ENCODE measurements at regions not wholly inside any gene's neighbourhood (a gene's known extent, or its start where the extent isn't known, plus 50 kb on each side); places are given as distances from the start of the nearest gene placed in this dataset.

GRCh38 chr1:96281491-96281890, 440.1 kb upstream of the PTBP2 start:
- Histone ChIP-seq H4K20me1 (replicated peaks in 1 of 2; ENCODE audit: control insufficient read depth in 1 of 2, insufficient read depth in 2 of 2, low read length in 2 of 2) (no peaks in the 10 kb centered on the region), H3K27ac (ENCODE audit: low read depth, low read length) (no peak overlapping the region), H3K4ac (replicated peaks; ENCODE audit: insufficient read length, low read depth, low read length) (no peak overlapping the region), H2BK12ac (ENCODE audit: low read depth, low read length) (no peak overlapping the region), H3K9ac (replicated peaks in 1 of 4; ENCODE audit: extremely low read depth in 1 of 4, low read depth in 3 of 4, low read length in 3 of 4) (no peak overlapping the region), H3K18ac (ENCODE audit: extremely low read depth, low read length) (no peak overlapping the region), H3K9me3 (ENCODE audit: insufficient read depth in 2 of 2, low read depth in 1 of 2, low read length in 1 of 2) (peaks cover 0 to 3% of the 10 kb centered on the region in 2 experiments; a peak in 1 of 4 replicates), H3K4me1 (replicated peaks in 1 of 4; ENCODE audit: control insufficient read depth in 3 of 4, insufficient read depth in 4 of 4, low read length in 3 of 4) (0 out of 7 replicates have a peak, but pooled peaks cover 0 to 2% (median 0%) of the 10 kb centered on the region in 4 experiments), H3K4me2 (ENCODE audit: insufficient read depth in 1 of 2, low read depth in 2 of 2, low read length in 2 of 2) (no peak overlapping the region), H3K4me3 (ENCODE audit: extremely low read depth in 1 of 4, insufficient read depth in 2 of 4, low read depth in 3 of 4, low read length in 4 of 4) (no peak overlapping the region), H4K8ac (ENCODE audit: extremely low read depth, insufficient read depth, low read length) (no peak overlapping the region), H3K56ac (replicated peaks; ENCODE audit: insufficient read length, low read depth, low read length) (no peak overlapping the region), H3K14ac (ENCODE audit: insufficient read length) (no peak overlapping the region), H2AK5ac (ENCODE audit: low read depth, low read length) (no peak overlapping the region), H4K5ac (ENCODE audit: insufficient read length, low read depth, low read length) (no peak overlapping the region), H3K79me1 (ENCODE audit: low read depth, low read length) (no peaks in the 10 kb centered on the region), H2BK20ac (ENCODE audit: low read length) (no peak overlapping the region), H2BK15ac (ENCODE audit: low read length) (no peak overlapping the region), H2BK5ac (ENCODE audit: low read depth, low read length) (no peak overlapping the region), H3K27me3 (replicated peaks in 1 of 4; ENCODE audit: control insufficient read depth in 3 of 4, extremely low read depth in 1 of 4, insufficient read depth in 3 of 4, low read length in 3 of 4) (no peaks in the 10 kb centered on the region), H3K79me2 (ENCODE audit: control insufficient read depth in 1 of 2, insufficient read depth in 2 of 2, low read length in 2 of 2) (no peaks in the 10 kb centered on the region), H2AFZ (ENCODE audit: low read length) (no peak overlapping the region), H3K23me2 (ENCODE audit: low read depth, low read length) (no peaks in the 10 kb centered on the region), H4K91ac (replicated peaks; ENCODE audit: insufficient read length, low read length) (no peak overlapping the region), H3K36me3 (ENCODE audit: control insufficient read depth in 2 of 4, insufficient read depth in 4 of 4, low read length in 3 of 4) (no peaks in the 10 kb centered on the region; a peak in 1 of 8 replicates), H3K23ac (ENCODE audit: insufficient read length) (no peak overlapping the region), H2BK120ac (replicated peaks; ENCODE audit: low read depth, low read length) (no peak overlapping the region)
- ChIA-PET CTCF (ENCODE audit: partially characterized antibody) (no interaction called here), POLR2A (ENCODE audit: partially characterized antibody) (no interaction called here)
- DNase-seq (ENCODE audit: low read depth in 1 of 2, low spot score in 2 of 2) (no peak), FAIRE-seq (no peak)
- TF ChIP-seq TAF1 (IDR thresholded peaks at IDR 0.05; ENCODE audit: low read depth, low read length) (no peak), BCL11A (IDR thresholded peaks at IDR 0.05; ENCODE audit: low read depth in 2 of 2, low read length in 2 of 2) (no peak), KDM1A (IDR thresholded peaks at IDR 0.05; ENCODE audit: borderline replicate concordance, low read length) (no peak), GABPA (IDR thresholded peaks at IDR 0.05; ENCODE audit: borderline replicate concordance, insufficient read depth, low read length) (no peak), CHD2 (IDR thresholded peaks at IDR 0.05; ENCODE audit: low read length) (no peak), HDAC6 (IDR thresholded peaks at IDR 0.05; ENCODE audit: low read depth, low read length) (no peak), RXRA (IDR thresholded peaks at IDR 0.05; ENCODE audit: insufficient read depth, low read depth, low read length) (no peak), BACH1 (IDR thresholded peaks at IDR 0.05; ENCODE audit: low read length) (no peak), RNF2 (IDR thresholded peaks at IDR 0.05; ENCODE audit: borderline replicate concordance, low read depth, low read length, missing control alignments, poor library complexity, severe bottlenecking) (no peak), EGR1 (IDR thresholded peaks at IDR 0.05; ENCODE audit: borderline replicate concordance, low read depth, low read length) (no peak), CBX8 (IDR thresholded peaks at IDR 0.05; ENCODE audit: borderline replicate concordance, low read depth, low read length) (no peak)
- WGBS, 2 experiments (ENCODE audit: extremely low coverage in 1 of 2, insufficient coverage in 1 of 2, insufficient read length in 1 of 2, insufficient replicate concordance in 2 of 2, low coverage in 1 of 2, low lambda C conversion rate in 2 of 2, missing lambda C conversion rate in 1 of 2) = 100% methylated on average over 1 of the region's 1 CpG; no CpG with 5 or more reads in 1 of the 2 experiments

Data from H1 (cell line).